ENCODE measurements at regions not wholly inside any gene's neighbourhood (a gene's known extent, or its start where the extent isn't known, plus 50 kb on each side); places are given as distances from the start of the nearest gene placed in this dataset.

- TF ChIP-seq CEBPB (IDR thresholded peaks at IDR 0.05) (no peak), EP300 (IDR thresholded peaks at IDR 0.05; ENCODE audit: borderline replicate concordance) (no peak), CREB1 (IDR thresholded peaks at IDR 0.05; ENCODE audit: low read depth) (no peak), FOXM1 (IDR thresholded peaks at IDR 0.05; ENCODE audit: borderline replicate concordance, low read depth) (no peak), TAF1 (IDR thresholded peaks at IDR 0.05; ENCODE audit: low read depth) (no peak), USF1 (IDR thresholded peaks at IDR 0.05) (no peak), EGR1 (IDR thresholded peaks at IDR 0.05) (no peak), RAD21 (IDR thresholded peaks at IDR 0.05; ENCODE audit: low read depth) (no peak), MAX (IDR thresholded peaks at IDR 0.05) (no peak), YY1 (IDR thresholded peaks at IDR 0.05; ENCODE audit: low read depth) (no peak), REST (IDR thresholded peaks at IDR 0.05; ENCODE audit: low read depth) (no peak), TCF12 (IDR thresholded peaks at IDR 0.05; ENCODE audit: low read depth) (no peak), TEAD4 (IDR thresholded peaks at IDR 0.05) (no peak)
These were observed 261.4 kb downstream of the CTH start for GRCh38 chr1:70672442-70672888.
